ENCODE measurements at regions not wholly inside any gene's neighbourhood (a gene's known extent, or its start where the extent isn't known, plus 50 kb on each side); places are given as distances from the start of the nearest gene placed in this dataset.

- DNase-seq = no peak
These were observed 446.5 kb downstream of the TLE1 start for GRCh38 chr9:81242866-81243265.

GRCh38 chr9:81239388-81239787 lies 450.0 kb downstream of the TLE1 start:
- DNase-seq = no peak

GRCh38 chr9:81237565-81238231 lies 451.6 kb downstream of the TLE1 start:
- no peak for DNase-seq

GRCh38 chr9:81234924-81235610 lies 454.3 kb downstream of the TLE1 start:
- DNase-seq = no peak

- no peak for DNase-seq
These were observed 458.3 kb downstream of the TLE1 start for GRCh38 chr9:81231011-81231410.

GRCh38 chr9:81227507-81228245 lies 461.7 kb downstream of the TLE1 start:
- no peak for DNase-seq

GRCh38 chr9:81225596-81225995 lies 463.8 kb downstream of the TLE1 start:
- no peak for DNase-seq

GRCh38 chr9:81224166-81225081 lies 464.9 kb downstream of the TLE1 start:
- no peak for DNase-seq

GRCh38 chr9:81214975-81215374 lies 474.4 kb downstream of the TLE1 start:
- no peak for DNase-seq

GRCh38 chr9:81213456-81213855 lies 475.9 kb downstream of the TLE1 start:
- DNase-seq = no peak

- DNase-seq = no peak
These were observed 477.6 kb downstream of the TLE1 start for GRCh38 chr9:81211741-81212140.

- no peak for DNase-seq
These were observed 481.7 kb downstream of the TLE1 start for GRCh38 chr9:81207651-81208050.

- no peak for DNase-seq
These were observed 487.1 kb downstream of the TLE1 start for GRCh38 chr9:81202292-81202691.

- DNase-seq = no peak
These were observed 494.1 kb downstream of the TLE1 start for GRCh38 chr9:81195206-81195605.

- no peak for DNase-seq
These were observed 495.7 kb downstream of the TLE1 start for GRCh38 chr9:81193362-81194339.

- DNase-seq = no peak
These were observed 498.1 kb downstream of the TLE1 start for GRCh38 chr9:81191222-81191621.

- no peak for DNase-seq
These were observed 498.7 kb downstream of the TLE1 start for GRCh38 chr9:81190659-81191058.

GRCh38 chr9:81183761-81184160 lies 505.6 kb downstream of the TLE1 start:
- DNase-seq = no peak

GRCh38 chr9:81182431-81182830 lies 506.9 kb downstream of the TLE1 start:
- DNase-seq = no peak

GRCh38 chr9:81174023-81174422 lies 515.3 kb downstream of the TLE1 start:
- no peak for DNase-seq

GRCh38 chr9:81171689-81172088 lies 517.7 kb downstream of the TLE1 start:
- no peak for DNase-seq

- no peak for DNase-seq
These were observed 527.0 kb downstream of the TLE1 start for GRCh38 chr9:81162361-81162760.
